ENCODE measurements at regions not wholly inside any gene's neighbourhood (a gene's known extent, or its start where the extent isn't known, plus 50 kb on each side); places are given as distances from the start of the nearest gene placed in this dataset.

DNA sequence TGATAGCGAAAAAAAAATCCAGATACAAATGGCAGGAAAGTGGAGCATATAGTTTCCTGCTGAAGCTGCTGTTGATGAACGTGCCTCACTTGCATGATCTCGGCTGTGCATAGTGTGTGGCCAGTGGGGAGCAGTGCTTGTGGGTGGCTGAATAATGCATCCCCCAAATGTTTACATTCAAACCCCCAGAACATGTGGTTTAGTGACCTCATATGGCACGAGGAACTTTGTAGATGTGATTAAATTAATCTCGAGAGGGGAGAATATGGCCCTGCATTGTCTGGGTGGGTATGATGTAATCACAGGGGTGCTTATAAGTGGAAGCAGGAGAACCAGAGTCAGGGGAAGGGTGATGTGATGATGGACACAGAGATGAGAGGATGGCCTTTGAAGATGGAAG is 425.0 kb downstream of the TMEM121 start:
- TF ChIP-seq POLR2A (IDR thresholded peaks at IDR 0.05), result no peak
- TF ChIP-seq, protein P1, sequence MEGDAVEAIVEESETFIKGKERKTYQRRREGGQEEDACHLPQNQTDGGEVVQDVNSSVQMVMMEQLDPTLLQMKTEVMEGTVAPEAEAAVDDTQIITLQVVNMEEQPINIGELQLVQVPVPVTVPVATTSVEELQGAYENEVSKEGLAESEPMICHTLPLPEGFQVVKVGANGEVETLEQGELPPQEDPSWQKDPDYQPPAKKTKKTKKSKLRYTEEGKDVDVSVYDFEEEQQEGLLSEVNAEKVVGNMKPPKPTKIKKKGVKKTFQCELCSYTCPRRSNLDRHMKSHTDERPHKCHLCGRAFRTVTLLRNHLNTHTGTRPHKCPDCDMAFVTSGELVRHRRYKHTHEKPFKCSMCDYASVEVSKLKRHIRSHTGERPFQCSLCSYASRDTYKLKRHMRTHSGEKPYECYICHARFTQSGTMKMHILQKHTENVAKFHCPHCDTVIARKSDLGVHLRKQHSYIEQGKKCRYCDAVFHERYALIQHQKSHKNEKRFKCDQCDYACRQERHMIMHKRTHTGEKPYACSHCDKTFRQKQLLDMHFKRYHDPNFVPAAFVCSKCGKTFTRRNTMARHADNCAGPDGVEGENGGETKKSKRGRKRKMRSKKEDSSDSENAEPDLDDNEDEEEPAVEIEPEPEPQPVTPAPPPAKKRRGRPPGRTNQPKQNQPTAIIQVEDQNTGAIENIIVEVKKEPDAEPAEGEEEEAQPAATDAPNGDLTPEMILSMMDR (IDR thresholded peaks at IDR 0.05), result no peak
